HG03469 (cell line): ENCODE measurements at regions not wholly inside any gene's neighbourhood (a gene's known extent, or its start where the extent isn't known, plus 50 kb on each side); places are given as distances from the start of the nearest gene placed in this dataset.

Experiments
- ATAC-seq: cut with Tn5 transposase; IDR thresholded peaks from one replicate; pipeline ENCODE4 v1.9.1; 2021; ENCODE audit warnings: mild to moderate bottlenecking, moderate library complexity, moderate number of reproducible peaks; ENCODE audit not compliant: unreplicated experiment

DNA sequence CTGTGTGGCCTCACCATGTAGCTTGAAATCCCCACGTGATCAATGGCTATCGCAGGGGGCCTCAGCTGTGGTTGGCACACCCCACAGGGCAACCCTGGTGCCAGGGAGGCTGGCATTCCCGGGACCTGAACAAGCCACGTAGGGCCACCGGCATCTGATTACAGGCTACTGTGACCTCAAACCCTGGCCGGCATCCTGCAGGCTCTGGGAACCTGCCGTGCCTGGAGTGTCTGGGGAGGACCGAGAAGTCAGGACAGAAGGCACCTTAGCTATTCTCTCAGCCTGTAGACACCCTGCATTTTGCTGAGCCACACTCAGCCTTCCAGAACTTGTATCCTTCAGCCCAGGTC is 213.0 kb downstream of the GLI2 start:
- ATAC-seq = no peak

DNA sequence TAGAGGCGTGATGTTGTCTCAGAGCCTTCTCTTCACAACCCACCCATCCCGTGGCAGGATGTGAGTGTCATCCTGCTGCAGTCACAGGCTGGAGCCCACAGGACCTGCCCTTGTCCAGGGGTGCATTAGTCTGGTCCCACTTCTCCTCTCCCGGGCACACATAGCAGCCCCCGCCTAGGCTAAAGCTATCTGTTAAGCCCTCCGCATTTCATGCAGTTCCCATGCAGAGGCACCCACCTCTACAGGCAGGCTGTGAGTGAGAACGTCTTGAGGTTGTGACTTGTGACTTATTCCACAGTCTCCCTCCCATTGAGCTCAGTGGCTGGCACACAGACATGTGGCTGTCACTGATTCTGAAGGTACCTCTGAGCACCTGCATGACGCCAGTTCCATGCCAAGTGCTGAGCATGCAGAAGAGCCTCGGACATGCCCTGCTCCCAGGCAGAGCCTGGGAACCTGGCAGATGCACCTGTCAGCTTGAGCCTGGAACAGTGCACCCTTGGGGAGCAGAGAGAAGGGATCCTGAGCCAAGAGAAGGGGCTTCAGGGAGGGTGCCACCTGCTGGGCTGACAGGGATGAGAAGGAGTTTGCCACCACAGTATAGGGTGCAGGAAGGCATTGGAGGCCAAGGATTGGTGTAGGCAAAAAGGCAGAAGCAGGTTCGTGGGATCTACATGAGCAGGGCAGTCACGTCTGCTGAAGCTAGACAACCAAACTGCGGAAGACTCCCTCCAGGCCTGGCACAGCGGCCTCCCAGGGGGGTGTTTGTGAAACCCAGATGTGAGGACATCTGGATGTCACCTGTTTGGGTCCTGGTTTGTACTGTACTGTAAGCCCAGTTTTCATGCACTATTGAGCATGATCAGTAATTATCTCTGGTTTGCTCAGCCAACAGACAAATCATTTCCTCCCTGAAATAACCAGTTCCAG is 213.6 kb downstream of the GLI2 start:
- no peak for ATAC-seq

DNA sequence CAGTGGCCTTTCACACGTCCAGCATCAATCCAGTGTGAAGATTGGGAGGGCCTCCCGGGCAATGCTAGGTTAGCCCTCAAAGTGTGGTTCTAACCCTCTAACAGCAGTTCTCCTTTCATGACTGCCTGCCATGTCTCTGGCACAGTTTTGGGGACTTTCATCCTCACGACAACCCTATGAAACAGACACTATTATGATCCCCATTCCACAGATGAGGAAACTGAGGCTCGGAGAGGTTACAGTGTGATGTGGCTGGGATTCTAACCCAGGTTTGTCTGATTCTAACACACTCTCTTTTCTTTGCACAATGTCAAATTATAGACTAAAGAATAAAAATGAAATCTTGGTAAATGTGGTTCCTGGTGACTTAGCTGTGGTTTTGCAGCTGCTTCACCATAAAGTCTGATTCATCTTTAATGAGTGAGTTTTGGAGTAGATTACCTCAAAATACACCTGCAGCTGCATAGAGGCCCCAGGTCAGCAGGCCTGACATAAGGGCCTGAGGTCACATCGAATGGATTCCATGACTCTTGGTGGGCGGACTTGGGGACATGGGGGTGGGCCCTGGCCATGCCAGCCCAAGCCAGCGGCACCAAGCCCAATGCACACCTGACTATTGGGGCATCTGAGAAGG is 214.4 kb downstream of the GLI2 start:
- no peak for ATAC-seq

DNA sequence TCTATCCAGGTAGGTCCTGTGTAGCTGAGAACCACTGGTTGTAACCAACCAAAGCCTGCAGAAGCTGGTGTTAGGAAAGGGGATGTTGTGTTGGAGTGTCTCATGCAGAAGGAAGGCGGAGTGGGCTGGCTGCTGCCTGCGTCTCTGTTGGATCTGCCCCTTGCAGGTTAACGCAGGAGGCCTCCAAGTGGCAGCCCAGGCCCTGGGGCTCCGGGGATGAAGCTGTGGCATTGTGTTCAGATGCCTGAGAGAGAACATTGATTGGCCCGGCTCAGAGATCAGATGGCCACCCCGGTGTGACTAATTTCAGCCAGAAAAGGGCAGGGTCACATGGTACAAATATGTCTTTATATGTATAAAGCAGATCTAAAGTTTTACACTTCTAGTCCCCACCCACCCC is 216.0 kb downstream of the GLI2 start:
- ATAC-seq = no peak

DNA sequence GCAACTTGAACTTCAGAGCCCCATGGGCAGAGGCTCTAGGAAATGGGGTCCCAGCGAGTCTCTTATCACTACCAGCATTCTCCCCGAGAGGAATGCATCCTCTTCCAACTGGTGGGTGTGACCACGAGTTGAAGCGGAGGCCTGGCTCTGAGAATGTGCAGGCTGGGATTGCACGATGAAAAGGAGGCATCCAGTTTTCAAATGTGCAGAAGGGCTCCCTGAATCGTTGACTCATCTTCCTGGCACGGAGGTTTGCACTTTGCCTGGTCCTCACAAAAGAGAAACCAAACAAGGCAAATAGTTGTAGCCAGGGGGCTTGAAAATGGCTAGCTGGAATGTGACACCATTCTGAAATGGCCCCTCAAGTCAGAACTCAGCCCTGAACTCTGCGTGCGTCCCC is 216.7 kb downstream of the GLI2 start:
- no peak for ATAC-seq

DNA sequence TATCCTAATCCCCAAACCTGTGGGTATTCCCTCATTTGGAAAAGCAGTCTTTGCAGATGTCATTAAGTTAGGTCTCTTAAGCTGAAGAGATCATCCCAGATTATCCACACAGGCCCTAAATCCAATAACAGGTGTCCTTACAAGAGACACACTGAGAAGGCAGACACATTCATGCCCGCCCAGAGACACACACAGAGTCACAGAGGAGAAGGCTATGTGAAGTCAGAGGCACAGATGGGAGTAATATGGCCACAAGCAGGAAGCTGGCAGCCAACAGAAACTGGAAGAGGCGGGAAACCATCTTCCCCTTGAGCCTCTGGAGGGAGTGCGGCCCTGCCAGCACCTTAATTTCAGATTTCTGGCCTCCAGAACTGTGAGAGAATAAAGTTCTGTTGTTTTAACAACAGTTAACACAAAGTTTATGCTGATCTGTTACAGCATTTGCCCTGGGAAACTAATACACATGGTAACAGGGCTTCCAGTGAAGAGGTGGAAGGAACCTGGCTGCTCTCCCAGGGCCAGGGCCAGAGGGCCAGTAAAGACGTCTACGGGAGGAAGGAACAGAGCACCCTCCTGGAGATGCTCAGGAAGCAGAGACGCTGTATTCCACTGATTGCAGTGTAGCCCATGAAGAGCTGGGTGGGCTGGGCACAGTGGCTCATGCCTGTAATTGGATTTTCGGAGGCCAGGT is 217.5 kb downstream of the GLI2 start:
- ATAC-seq = no peak

DNA sequence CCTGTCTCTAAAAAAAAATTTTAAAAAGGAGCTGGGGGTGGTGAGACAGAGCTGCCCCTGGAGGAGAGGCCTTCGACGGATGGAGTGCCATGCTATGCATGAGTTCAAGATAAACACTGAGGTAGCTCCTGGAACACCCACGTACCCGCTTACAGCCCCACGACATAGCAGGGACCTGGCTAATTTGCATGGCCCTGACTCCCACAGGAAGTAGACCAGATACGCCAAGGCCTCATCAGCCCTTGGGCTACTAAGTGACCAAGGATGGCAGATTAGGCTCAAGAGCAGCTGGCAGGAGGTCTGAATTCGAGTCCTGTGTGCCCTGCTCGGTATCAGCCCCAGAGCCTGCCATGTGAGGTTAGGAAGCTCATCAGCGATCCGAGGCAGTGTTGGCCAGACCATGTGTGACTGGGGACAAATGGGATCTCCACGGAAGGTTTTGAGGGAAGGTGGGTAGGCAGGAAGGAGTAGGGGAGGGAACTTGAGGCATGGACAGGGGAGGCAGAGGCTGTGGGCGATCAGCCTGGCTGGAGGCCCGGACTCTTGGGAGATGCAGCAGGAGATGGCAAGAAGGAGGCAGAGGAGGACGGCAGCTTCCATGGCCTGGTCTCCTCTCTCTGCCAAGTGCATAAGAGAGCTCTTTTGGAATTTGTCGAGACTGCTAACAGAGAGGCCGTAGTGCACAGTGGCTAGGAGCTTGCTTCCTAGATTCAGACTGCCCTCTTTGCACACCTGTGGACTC is 218.3 kb downstream of the GLI2 start:
- no peak for ATAC-seq

DNA sequence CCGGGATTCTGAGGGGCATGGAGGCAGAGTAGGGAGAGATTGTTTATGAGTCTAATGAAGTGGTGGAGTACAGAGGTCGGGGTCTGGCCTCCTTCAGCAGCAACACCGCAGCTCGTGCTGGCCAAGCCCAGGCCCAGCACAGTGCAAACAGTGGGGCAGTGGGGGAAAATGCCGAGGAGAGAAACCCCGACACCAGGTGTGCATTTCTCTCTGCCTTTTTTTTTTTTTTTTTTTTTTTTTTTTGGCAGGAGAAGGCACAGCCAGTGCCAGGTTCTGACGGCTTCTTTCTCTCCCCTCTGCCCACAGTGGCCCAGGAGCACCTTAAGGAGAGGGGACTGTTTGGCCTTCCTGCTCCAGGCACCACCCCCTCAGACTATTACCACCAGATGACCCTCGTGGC is 219.3 kb downstream of the GLI2 start:
- no peak for ATAC-seq

DNA sequence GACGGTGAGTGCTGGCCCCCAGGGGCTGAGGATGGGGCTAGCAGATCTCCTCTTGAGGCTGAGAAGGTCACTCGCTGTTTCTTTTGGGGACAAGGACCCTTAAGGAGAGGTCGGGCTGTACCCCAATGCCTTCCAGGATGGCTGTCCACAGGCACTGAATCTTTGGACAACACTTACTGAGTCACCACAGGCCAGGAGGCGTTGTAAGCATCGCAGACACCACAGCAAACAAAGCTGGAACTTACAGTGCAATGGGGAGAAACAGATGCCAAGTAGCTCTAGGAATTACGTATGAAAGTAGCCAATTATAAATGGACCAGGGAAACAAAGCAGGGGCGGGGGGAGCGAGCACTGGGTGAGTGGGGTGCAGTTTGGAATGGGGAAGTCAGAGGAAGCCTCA is 219.8 kb downstream of the GLI2 start:
- ATAC-seq = no peak

DNA sequence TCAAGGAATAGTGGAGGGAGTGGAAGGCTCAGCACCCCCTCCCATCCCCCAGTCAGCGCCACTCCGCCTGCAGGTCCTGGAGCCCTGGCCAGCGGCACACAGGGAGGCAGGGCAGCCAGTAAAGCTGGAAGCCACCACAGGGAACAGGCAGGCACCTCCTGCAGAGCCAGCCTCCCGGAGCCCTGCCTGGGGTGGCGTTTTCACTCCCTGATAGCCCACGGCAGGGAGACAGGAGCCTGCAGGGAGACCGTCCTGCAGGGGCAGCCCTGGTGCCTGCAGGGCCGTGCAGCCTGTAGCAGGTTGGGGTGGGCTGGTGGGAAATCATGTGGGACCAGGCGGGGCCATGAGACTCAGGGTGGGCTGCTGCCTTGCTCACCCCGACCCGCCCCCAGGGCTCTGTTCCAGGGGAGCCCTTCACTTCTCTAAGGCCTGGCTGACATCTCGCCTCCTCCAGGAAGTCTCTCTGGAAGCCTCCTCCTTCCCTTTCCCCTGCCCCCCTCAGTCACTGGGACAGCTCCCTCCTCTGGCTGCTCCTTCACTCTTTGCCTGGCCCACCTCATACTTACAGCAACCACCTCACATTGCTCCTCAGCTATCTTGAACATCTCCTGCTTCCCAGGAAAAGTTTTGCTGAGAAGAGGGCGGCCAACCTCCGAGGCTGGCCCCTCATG is 221.0 kb downstream of the GLI2 start:
- ATAC-seq = no peak

DNA sequence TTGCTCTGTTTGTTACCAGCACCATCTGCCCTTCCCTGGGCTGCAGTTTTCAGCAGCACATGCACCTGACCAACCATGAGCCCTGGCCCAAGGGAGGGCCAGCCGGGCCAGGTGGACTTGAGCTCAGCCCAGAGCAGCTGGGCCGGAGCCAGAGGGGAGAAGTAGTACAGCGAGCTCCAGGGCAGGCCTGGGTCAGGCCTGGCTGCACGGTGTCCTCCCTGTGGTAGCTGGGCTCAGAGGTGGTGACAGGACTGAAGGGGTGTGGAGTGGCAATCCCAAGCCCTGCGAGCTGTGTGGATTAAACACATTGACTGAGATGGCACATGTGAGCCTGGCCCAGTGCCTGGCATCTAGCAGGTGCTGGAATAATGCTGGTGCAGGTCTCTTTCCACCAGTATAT is 222.2 kb downstream of the GLI2 start:
- ATAC-seq = no peak

DNA sequence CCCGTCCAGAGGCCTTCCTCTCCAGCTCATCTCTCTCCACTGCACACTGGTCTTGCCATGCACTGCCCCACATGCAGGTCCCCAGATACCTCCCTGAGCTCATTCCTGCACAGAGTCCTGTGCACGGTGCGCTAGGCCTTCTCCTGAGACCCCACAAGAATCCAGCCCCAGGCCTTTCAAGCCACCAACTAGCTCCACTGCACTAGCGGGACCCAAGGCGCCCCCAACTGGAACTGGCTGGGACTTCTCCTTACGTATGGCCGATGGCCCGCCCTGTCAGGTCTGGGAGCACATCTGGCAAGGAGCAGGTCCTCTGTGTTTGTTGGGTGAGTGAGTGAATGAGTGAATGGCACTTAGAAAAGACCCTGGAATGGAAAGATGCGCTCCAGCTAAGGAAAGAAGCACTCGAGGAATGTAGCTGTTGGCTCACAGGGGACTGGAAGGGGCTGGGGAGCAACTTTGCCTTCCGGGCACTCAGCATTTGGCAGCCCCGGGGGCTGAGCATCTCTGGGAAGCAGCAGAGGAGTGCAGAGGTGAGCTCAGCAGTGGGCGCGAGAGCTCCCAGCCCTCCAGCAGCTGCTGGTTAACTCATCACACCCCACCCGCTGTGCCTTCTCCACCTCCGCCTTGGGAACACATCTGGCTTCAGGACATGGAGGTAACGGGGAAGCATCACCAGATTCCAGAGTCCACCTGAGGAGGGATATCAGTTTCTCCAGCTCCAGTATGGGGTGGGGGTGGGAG is 223.1 kb downstream of the GLI2 start:
- ATAC-seq = no peak

DNA sequence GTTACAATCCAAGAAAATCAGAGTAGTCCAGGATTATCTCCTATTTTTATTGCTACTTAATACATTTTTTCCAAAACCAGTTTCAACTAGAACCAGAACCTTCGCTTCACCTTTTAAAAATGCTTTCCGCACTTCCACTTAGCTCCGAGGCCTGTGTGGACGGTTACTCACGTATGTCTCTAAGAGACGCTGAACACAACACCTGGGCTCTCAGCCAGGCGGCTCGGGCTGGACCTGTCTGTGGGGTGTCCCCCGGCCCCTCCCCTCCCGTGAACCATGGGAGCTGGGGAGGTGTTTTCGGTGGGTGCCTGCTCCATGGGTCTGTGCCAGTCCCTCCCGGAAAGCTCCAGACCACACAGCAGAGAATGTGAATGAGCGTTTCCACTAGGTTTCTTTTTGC is 223.8 kb downstream of the GLI2 start:
- no peak for ATAC-seq

DNA sequence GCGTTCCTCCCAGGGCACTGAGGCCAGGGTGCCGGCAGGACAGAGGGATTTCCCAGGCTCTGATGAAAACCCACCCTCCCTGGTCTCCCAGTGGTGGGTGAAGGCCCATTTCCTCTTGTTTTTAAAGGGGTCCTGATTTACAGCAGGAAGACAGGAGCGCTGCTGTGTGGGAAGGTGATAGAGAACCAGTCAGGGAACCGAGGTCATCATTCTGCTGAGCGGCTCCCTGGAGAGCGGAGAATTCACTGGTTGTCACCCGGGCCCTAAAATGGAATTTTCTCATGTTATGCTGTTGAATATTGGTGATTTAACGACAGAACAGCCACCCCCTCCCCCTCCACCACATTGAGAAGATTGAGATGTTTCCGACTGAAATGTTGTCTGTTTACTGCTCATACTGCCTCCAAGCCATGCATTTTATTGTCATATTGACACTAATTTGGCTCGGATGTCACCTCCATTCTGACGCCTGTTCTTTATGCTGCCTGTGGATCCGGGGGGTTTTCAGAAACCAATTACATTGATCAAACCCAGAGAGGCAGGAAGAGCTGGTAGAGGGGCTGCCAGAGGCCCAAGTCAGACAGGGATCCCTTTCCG is 225.2 kb downstream of the GLI2 start:
- no peak for ATAC-seq

DNA sequence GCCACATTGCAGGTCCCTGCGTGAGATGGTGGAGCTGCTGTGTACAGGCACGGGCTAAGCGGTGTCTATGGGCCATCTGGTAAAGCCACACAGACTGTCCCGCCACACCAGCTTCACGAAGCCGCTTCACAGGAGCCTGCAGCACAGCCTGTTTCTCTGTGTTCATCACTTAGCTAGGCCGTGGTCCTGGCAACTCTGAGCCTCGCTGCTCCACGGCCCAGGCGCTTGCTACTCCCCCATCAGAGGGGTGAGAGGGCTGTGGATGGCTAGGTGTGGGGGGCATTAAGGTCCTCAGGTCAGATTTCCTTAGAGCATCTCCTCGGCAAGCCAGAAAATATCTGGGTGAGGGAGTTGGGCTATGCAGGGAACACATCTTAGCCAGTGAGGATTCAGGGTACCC is 225.7 kb downstream of the GLI2 start:
- ATAC-seq = no peak

DNA sequence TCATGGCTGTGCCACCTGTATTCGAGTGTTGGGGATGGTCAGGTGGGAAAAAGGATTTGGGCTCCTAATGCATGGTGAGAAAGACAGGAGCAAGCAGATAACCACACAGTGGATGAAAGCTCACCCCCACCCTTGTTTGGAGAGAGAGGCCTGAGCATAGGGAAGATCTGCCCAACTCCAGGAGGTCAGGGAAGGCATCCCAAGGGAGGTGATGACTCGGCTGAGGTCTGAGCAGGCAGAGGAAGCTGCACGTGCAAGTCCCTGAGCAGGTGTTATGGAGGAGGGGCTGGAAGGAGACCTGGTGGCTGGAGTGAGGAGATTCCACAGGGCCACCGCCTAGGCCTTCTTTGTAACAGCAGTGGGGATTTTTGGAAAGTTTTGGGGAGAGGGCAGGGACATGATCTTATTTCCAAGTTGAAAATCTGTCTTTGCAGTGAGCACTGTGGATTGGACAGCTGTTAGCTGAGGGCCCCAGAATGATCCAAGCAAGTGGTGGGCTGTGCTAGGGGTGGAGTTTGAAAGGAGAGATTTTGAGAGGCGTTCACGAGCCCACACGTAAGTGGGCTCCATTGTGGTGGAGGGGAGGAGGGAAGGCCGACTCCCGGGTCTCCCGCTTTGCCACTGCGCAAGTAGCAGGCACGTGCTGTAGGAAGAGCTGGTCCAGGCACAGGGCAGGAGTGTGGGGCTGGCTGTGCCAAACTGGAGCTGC is 228.5 kb downstream of the GLI2 start:
- no peak for ATAC-seq

DNA sequence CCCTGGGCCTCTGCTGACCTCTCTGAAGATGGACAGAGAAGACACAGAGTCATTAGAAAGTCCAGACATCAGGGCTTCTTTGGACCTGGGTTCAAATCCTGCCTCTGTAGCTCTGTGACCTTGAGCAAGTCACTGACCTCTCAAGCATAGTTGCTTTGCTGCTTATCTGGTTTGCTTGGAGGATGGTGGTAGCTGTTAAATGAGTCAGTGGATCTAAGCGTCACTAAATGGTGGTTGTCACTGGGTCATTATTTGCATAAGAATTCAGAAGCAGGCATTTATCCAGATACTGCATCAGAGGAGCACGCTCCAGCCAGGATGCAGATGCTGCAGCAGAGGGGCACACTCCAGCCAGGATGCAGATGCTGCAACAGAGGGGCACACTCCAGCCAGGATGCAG is 229.2 kb downstream of the GLI2 start:
- no peak for ATAC-seq

DNA sequence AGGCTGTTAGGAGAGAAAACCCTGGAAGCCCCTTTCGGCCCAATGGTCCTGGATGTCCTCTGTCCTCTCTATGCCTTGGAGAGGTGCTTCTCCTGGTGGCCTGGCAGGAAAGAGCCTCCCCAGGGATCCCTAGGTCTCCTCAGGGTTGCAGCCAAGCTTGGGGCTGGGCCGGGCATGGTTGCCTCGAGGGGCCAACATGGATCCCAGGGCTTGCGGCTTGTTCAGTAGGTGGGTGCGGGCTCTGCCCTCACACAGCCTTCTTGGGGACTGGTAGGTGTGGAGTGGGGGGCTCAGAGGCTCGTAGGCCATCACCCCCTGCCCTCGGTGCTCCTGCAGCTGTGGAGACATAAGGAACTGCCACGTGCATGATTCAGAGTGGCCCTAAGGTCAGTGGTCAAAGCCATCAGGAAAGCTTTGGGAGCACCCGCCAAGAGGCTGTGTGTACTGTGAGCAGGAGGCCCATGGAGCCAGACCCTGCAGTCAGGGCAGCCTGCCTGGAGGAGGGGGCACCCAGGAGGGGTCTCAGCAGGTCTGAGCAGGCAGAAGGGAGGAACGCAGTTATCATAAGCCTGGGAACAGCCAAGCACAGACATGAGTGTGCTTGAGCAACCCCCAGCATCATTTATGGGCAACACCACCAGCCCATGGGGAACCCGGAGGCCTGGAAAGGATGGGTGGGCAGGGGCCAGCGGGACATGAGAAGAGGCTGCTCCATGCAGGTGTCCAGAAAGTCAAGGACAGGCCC is 231.0 kb downstream of the GLI2 start:
- no peak for ATAC-seq
